Renal cortex interstitium (tissue), 11 donors: ENCODE measurements at regions not wholly inside any gene's neighbourhood (a gene's known extent, or its start where the extent isn't known, plus 50 kb on each side); places are given as distances from the start of the nearest gene placed in this dataset.
"Not testable (repeated sequence)": the region's sequence is repeated elsewhere in the genome, so short reads cannot be mapped to it uniquely, and the experiment has no call there.

Experiments
- DNase-seq, 11 donors: peaks; one replicate each; pipeline ENCODE4 v3.0.0-alpha.2; 2013; ENCODE audit warnings: low read depth in 9 of 11, low spot score in 4 of 11; ENCODE audit errors: extremely low read depth in 1 of 11

- DNase-seq, result no peak
These were observed 283.2 kb upstream of the SUCLG2 start for GRCh38 chr3:67937498-67938118.

- not testable (repeated sequence) for DNase-seq
These were observed 276.0 kb upstream of the SUCLG2 start for GRCh38 chr3:67930394-67930793.

GRCh38 chr3:67923796-67924195 is 269.4 kb upstream of the SUCLG2 start:
- DNase-seq, result no peak

- no peak for DNase-seq
These were observed 266.6 kb upstream of the SUCLG2 start for GRCh38 chr3:67920969-67921368.

- no peak for DNase-seq
These were observed 265.9 kb upstream of the SUCLG2 start for GRCh38 chr3:67920311-67920710.

- DNase-seq, result no peak
These were observed 261.9 kb upstream of the SUCLG2 start for GRCh38 chr3:67916353-67916752.

GRCh38 chr3:67907735-67908134 is 253.3 kb upstream of the SUCLG2 start:
- DNase-seq, result no peak

- DNase-seq, result no peak
These were observed 251.8 kb upstream of the SUCLG2 start for GRCh38 chr3:67906261-67906660.

GRCh38 chr3:67901681-67902080 is 247.3 kb upstream of the SUCLG2 start:
- no peak for DNase-seq

GRCh38 chr3:67898916-67899315 is 244.5 kb upstream of the SUCLG2 start:
- DNase-seq, result no peak

- peak in 1 of 11 donors; percentile 14 for DNase-seq
These were observed 243.2 kb upstream of the SUCLG2 start for GRCh38 chr3:67897351-67898336.

- no peak for DNase-seq
These were observed 241.7 kb upstream of the SUCLG2 start for GRCh38 chr3:67896130-67896529.

- no peak for DNase-seq
These were observed 240.1 kb upstream of the SUCLG2 start for GRCh38 chr3:67894510-67894909.

GRCh38 chr3:67884345-67884744 is 229.9 kb upstream of the SUCLG2 start:
- no peak for DNase-seq

- no peak for DNase-seq
These were observed 229.4 kb upstream of the SUCLG2 start for GRCh38 chr3:67883766-67884165.

- DNase-seq, result no peak
These were observed 228.6 kb upstream of the SUCLG2 start for GRCh38 chr3:67882981-67883380.

GRCh38 chr3:67876261-67876660 is 221.8 kb upstream of the SUCLG2 start:
- no peak for DNase-seq

- DNase-seq, result no peak
These were observed 221.4 kb upstream of the SUCLG2 start for GRCh38 chr3:67875858-67876257.

- DNase-seq, result no peak
These were observed 220.9 kb upstream of the SUCLG2 start for GRCh38 chr3:67875338-67875737.

- no peak for DNase-seq
These were observed 216.1 kb upstream of the SUCLG2 start for GRCh38 chr3:67870477-67870876.
